Cerebellar cortex (tissue), 1 donor: ENCODE measurements at regions not wholly inside any gene's neighbourhood (a gene's known extent, or its start where the extent isn't known, plus 50 kb on each side); places are given as distances from the start of the nearest gene placed in this dataset.
"Not testable (repeated sequence)": the region's sequence is repeated elsewhere in the genome, so short reads cannot be mapped to it uniquely, and the experiment has no call there.

Experiments
- DNase-seq: peaks from one replicate; pipeline ENCODE4 v3.0.0-alpha.2; 2015; ENCODE audit warnings: low spot score

- no peak for DNase-seq
Observed at GRCh38 chr6:76532647-76533046, 460.2 kb upstream of the IMPG1 start.

GRCh38 chr6:76518443-76518842 is 446.0 kb upstream of the IMPG1 start:
- no peak for DNase-seq

GRCh38 chr6:76516924-76517323 is 444.5 kb upstream of the IMPG1 start:
- DNase-seq = no peak

GRCh38 chr6:76510489-76510888 is 438.0 kb upstream of the IMPG1 start:
- DNase-seq = no peak

- no peak for DNase-seq
Observed at GRCh38 chr6:76509397-76509796, 436.9 kb upstream of the IMPG1 start.

GRCh38 chr6:76506808-76507207 is 434.3 kb upstream of the IMPG1 start:
- no peak for DNase-seq

GRCh38 chr6:76495909-76496308 is 423.4 kb upstream of the IMPG1 start:
- no peak for DNase-seq

- DNase-seq = not testable (repeated sequence)
Observed at GRCh38 chr6:76491376-76491775, 418.9 kb upstream of the IMPG1 start.

GRCh38 chr6:76490456-76490855 is 418.0 kb upstream of the IMPG1 start:
- DNase-seq = no peak

- DNase-seq = no peak
Observed at GRCh38 chr6:76481101-76481500, 408.6 kb upstream of the IMPG1 start.

GRCh38 chr6:76472858-76473257 is 400.4 kb upstream of the IMPG1 start:
- DNase-seq = no peak

GRCh38 chr6:76466286-76466685 is 393.8 kb upstream of the IMPG1 start:
- DNase-seq = no peak

GRCh38 chr6:76465410-76465809 is 392.9 kb upstream of the IMPG1 start:
- no peak for DNase-seq

- DNase-seq = no peak
Observed at GRCh38 chr6:76453270-76453669, 380.8 kb upstream of the IMPG1 start.

GRCh38 chr6:76451926-76452709 is 379.7 kb upstream of the IMPG1 start:
- DNase-seq = no peak

- DNase-seq = no peak
Observed at GRCh38 chr6:76448109-76448508, 375.6 kb upstream of the IMPG1 start.

- no peak for DNase-seq
Observed at GRCh38 chr6:76441875-76442274, 369.4 kb upstream of the IMPG1 start.

- DNase-seq = no peak
Observed at GRCh38 chr6:76439811-76440210, 367.3 kb upstream of the IMPG1 start.

GRCh38 chr6:76438768-76439167 is 366.3 kb upstream of the IMPG1 start:
- DNase-seq = no peak

- peak; percentile 3 for DNase-seq
Observed at GRCh38 chr6:76435174-76435573, 362.7 kb upstream of the IMPG1 start.

GRCh38 chr6:76422511-76423213 is 350.2 kb upstream of the IMPG1 start:
- no peak for DNase-seq

- no peak for DNase-seq
Observed at GRCh38 chr6:76420094-76420493, 347.6 kb upstream of the IMPG1 start.

- no peak for DNase-seq
Observed at GRCh38 chr6:76418560-76419223, 346.2 kb upstream of the IMPG1 start.
